Loucy (cell line): ENCODE measurements at regions not wholly inside any gene's neighbourhood (a gene's known extent, or its start where the extent isn't known, plus 50 kb on each side); places are given as distances from the start of the nearest gene placed in this dataset.
"Not testable (repeated sequence)": the region's sequence is repeated elsewhere in the genome, so short reads cannot be mapped to it uniquely, and the experiment has no call there.

Experiments used
- H2AFZ ChIP-seq: fragments of 200-600 bp; sonication (generic); 2 replicates; pipeline ENCODE4 v1.6.0; 2016; ENCODE audit warnings: antibody characterized with exemption, mild to moderate bottlenecking, low read length, moderate library complexity
- H3F3A ChIP-seq: fragments of 200-600 bp; 2 replicates; pipeline ENCODE4 v1.6.0; 2016; ENCODE audit warnings: antibody characterized with exemption, low read depth, mild to moderate bottlenecking
- H3K27me3 ChIP-seq: fragments of 200-600 bp; sonication (generic); 2 replicates; pipeline ENCODE4 v1.6.1; 2014; ENCODE audit warnings: low read length, mild to moderate bottlenecking; ENCODE audit not compliant: insufficient read depth, poor library complexity, severe bottlenecking
- H3K36me3 ChIP-seq: fragments of 200-600 bp; sonication (generic); 2 replicates; pipeline ENCODE4 v1.6.1; 2016; ENCODE audit warnings: low read length; ENCODE audit not compliant: insufficient read depth
- H3K4me1 ChIP-seq: fragments of 200-600 bp; sonication (generic); 2 replicates; pipeline ENCODE4 v1.5.1; 2014; ENCODE audit warnings: low read length, mild to moderate bottlenecking; ENCODE audit not compliant: insufficient read depth, poor library complexity, severe bottlenecking
- H3K4me2 ChIP-seq: fragments of 200-600 bp; sonication (generic); 2 replicates; pipeline ENCODE4 v1.6.0; 2014; ENCODE audit warnings: antibody characterized with exemption, low read length, low read depth, mild to moderate bottlenecking; ENCODE audit not compliant: poor library complexity, severe bottlenecking
- H3K4me3 ChIP-seq: fragments of 200-600 bp; sonication (generic); 2 replicates; pipeline ENCODE4 v1.5.1; 2014; ENCODE audit warnings: low read length, mild to moderate bottlenecking, mixed read lengths; ENCODE audit not compliant: poor library complexity, severe bottlenecking
- H3K79me2 ChIP-seq: fragments of 200-600 bp; sonication (generic); 2 replicates; pipeline ENCODE4 v1.6.1; 2014; ENCODE audit warnings: low read length; ENCODE audit not compliant: insufficient read depth
- H3K9ac ChIP-seq: fragments of 200-600 bp; sonication (generic); 2 replicates; pipeline ENCODE4 v1.6.0; 2014; ENCODE audit warnings: mild to moderate bottlenecking, low read depth, low read length, moderate library complexity; ENCODE audit not compliant: poor library complexity, severe bottlenecking
- H3K9me2 ChIP-seq: fragments of 200-600 bp; sonication (generic); replicated peaks from 2 replicates; pipeline ENCODE4 v1.6.1; 2016; ENCODE audit warnings: low read depth, low read length, mixed read lengths
- H3K9me3 ChIP-seq: fragments of 200-600 bp; sonication (generic); 2 replicates; pipeline ENCODE4 v1.6.1; 2014; ENCODE audit warnings: mild to moderate bottlenecking, antibody characterized with exemption, low read length, low read depth; ENCODE audit not compliant: insufficient read depth
- H4K20me1 ChIP-seq: fragments of 200-600 bp; sonication (generic); 2 replicates; pipeline ENCODE4 v1.6.0; 2014; ENCODE audit warnings: antibody characterized with exemption, low read length, mild to moderate bottlenecking; ENCODE audit not compliant: insufficient read depth, poor library complexity, severe bottlenecking
- EZH2phosphoT487 ChIP-seq: fragments of 200-600 bp; IDR thresholded peaks from 2 replicates; pipeline ENCODE4 v1.6.1; 2018; ENCODE audit warnings: antibody characterized with exemption, mild to moderate bottlenecking, moderate library complexity, borderline replicate concordance
- TF ChIP-seq, protein P1 (sequence below): fragments of 200-600 bp; sonication (generic); conservative IDR thresholded peaks from 2 replicates; pipeline ENCODE4 v1.5.1; 2014; ENCODE audit warnings: mild to moderate bottlenecking, antibody characterized with exemption, low read length

- Histone ChIP-seq H4K20me1 (no peaks in the 10 kb centered on the region), H3K9me2 (no peaks in the 10 kb centered on the region), H3K9ac (no peak overlapping the region), H3K9me3 (peaks cover 3% of the 10 kb centered on the region; the same call in 1 of the 2 replicates), H2AFZ (no peak overlapping the region), H3K79me2 (no peaks in the 10 kb centered on the region), H3F3A (0 out of 2 replicates have a peak, but pooled peaks cover 1% of the 10 kb centered on the region), H3K4me3 (no peak overlapping the region), H3K4me2 (no peak overlapping the region), H3K4me1 (no peaks in the 10 kb centered on the region), H3K36me3 (no peaks in the 10 kb centered on the region), H3K27me3 (no peaks in the 10 kb centered on the region)
- TF ChIP-seq EZH2phosphoT487: no peak
- TF ChIP-seq, protein P1, sequence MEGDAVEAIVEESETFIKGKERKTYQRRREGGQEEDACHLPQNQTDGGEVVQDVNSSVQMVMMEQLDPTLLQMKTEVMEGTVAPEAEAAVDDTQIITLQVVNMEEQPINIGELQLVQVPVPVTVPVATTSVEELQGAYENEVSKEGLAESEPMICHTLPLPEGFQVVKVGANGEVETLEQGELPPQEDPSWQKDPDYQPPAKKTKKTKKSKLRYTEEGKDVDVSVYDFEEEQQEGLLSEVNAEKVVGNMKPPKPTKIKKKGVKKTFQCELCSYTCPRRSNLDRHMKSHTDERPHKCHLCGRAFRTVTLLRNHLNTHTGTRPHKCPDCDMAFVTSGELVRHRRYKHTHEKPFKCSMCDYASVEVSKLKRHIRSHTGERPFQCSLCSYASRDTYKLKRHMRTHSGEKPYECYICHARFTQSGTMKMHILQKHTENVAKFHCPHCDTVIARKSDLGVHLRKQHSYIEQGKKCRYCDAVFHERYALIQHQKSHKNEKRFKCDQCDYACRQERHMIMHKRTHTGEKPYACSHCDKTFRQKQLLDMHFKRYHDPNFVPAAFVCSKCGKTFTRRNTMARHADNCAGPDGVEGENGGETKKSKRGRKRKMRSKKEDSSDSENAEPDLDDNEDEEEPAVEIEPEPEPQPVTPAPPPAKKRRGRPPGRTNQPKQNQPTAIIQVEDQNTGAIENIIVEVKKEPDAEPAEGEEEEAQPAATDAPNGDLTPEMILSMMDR: no peak
These were observed 146.6 kb upstream of the P2RY1 start for GRCh38 chr3:152688313-152688712.

DNA sequence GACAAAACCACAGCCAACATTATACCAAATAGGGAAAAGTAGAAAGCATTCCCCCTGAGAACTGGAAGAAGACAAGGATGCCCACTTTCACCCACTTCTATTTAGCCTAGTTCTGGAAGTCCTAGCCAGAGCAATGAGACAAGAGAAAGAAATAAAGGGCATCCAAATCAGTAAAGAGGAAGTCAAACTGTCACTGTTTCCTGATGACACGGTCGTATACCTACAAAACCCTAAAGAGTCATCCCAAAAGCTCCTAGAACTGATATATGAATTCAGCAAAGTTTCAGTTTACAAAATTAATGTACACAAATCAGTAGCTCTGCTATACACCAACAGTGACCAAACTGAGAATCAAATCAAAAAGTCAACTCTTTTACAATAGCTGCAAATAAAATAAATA, 142.6 kb upstream of the P2RY1 start:
- not testable (repeated sequence) for H3F3A ChIP-seq, H3K4me2 ChIP-seq, H3K9me2 ChIP-seq, H3K36me3 ChIP-seq, H3K27me3 ChIP-seq, H3K4me3 ChIP-seq, H3K9me3 ChIP-seq, H3K4me1 ChIP-seq, H4K20me1 ChIP-seq, H3K79me2 ChIP-seq, H2AFZ ChIP-seq, H3K9ac ChIP-seq

GRCh38 chr3:152693521-152694250, 141.2 kb upstream of the P2RY1 start:
- not testable (repeated sequence) for H3K36me3 ChIP-seq, H3K4me3 ChIP-seq, H3K4me1 ChIP-seq

GRCh38 chr3:152695840-152696239, 139.1 kb upstream of the P2RY1 start:
- Histone ChIP-seq H3K4me1 (no peaks in the 10 kb centered on the region), H3K9me2 (no peaks in the 10 kb centered on the region), H3K4me3 (no peak overlapping the region), H3K4me2 (no peak overlapping the region), H3K79me2 (no peaks in the 10 kb centered on the region), H3F3A (0 out of 2 replicates have a peak, but pooled peaks cover 4% of the 10 kb centered on the region), H4K20me1 (no peaks in the 10 kb centered on the region), H3K36me3 (no peaks in the 10 kb centered on the region), H3K27me3 (no peaks in the 10 kb centered on the region), H2AFZ (no peak overlapping the region), H3K9me3 (peaks cover 3% of the 10 kb centered on the region; the same call in 1 of the 2 replicates), H3K9ac (no peak overlapping the region)
- TF ChIP-seq, protein P1: peak; percentile 51
- TF ChIP-seq EZH2phosphoT487: no peak

More at GRCh38 chr3:152693521-152694250, 141.2 kb upstream of the P2RY1 start:
- not testable (repeated sequence) for H3K4me2 ChIP-seq, H2AFZ ChIP-seq, H3K79me2 ChIP-seq, H4K20me1 ChIP-seq, H3K27me3 ChIP-seq, H3F3A ChIP-seq, H3K9me3 ChIP-seq, H3K9me2 ChIP-seq, H3K9ac ChIP-seq
